ENCODE measurements at regions not wholly inside any gene's neighbourhood (a gene's known extent, or its start where the extent isn't known, plus 50 kb on each side); places are given as distances from the start of the nearest gene placed in this dataset.

DNA sequence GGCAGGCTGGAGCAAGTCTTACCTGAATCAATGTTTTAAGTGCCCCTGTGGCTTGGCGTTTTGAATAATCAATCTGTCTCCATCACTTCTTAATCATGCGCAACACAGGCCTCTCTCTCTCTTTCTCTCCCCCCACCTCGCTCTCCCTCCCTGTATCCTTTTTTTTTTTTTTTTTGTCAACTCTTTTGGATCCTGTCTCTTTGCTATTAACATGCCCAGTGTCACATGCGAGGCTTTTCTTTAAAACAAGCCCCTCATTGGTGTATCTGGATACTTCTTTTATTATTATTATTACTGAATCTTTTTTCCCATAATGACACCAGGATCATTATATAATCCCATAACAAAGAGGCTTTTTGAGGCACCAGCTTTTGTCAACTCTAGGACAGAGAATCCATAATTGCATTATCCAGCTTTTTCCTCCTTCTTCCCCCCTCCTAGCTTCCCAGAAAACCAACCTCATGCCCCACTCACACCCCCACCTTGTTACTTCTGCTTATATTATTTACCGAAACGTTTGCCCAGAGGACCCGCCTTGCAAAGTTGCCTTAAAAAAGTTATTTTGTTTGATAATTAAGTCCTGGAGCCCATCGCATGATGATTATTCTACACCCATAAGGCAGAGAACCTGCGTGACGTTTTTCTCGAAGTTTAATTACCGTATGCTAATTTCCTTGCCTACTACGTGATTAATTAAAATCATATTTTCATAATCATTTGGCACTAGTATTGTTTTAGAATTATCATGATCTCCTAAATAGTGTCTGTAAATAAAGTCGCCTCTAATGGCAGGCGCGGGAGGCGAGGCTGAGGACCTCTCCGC is 148.1 kb upstream of the ZNF536 start:
- H3K4me1 Mint-ChIP-seq (ENCODE audit: insufficient read depth, unreplicated experiment) = no peaks in the 10 kb centered on the region
- H3K9me3 Mint-ChIP-seq (ENCODE audit: unreplicated experiment) = peaks cover 41% of the 10 kb centered on the region
- TF ChIP-seq, protein P1, sequence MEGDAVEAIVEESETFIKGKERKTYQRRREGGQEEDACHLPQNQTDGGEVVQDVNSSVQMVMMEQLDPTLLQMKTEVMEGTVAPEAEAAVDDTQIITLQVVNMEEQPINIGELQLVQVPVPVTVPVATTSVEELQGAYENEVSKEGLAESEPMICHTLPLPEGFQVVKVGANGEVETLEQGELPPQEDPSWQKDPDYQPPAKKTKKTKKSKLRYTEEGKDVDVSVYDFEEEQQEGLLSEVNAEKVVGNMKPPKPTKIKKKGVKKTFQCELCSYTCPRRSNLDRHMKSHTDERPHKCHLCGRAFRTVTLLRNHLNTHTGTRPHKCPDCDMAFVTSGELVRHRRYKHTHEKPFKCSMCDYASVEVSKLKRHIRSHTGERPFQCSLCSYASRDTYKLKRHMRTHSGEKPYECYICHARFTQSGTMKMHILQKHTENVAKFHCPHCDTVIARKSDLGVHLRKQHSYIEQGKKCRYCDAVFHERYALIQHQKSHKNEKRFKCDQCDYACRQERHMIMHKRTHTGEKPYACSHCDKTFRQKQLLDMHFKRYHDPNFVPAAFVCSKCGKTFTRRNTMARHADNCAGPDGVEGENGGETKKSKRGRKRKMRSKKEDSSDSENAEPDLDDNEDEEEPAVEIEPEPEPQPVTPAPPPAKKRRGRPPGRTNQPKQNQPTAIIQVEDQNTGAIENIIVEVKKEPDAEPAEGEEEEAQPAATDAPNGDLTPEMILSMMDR (IDR thresholded peaks at IDR 0.05; ENCODE audit: unreplicated experiment) = no peak
- no peaks in the 10 kb centered on the region for H3K36me3 Mint-ChIP-seq (ENCODE audit: insufficient read depth, unreplicated experiment)
- no TSS peak for BruUV-seq (replicated peaks)
- intact Hi-C loops (cut with micrococcal nuclease) = no loop called here
- DNase-seq (ENCODE audit: unreplicated experiment) = no peak
- no peak overlapping the region for H3K27ac Mint-ChIP-seq (ENCODE audit: low read depth, unreplicated experiment)
- no peak overlapping the region for H3K4me3 Mint-ChIP-seq (ENCODE audit: unreplicated experiment)
- H3K27me3 Mint-ChIP-seq (ENCODE audit: insufficient read depth, unreplicated experiment) = no peaks in the 10 kb centered on the region
- POLR2A ChIA-PET = no interaction called here
- CTCF ChIA-PET = interaction anchor here (0.7 kb wide), 1 partner anchor 11 kb away, joined by 6 read pairs; no protein-coding TSS in a partner anchor

DNA sequence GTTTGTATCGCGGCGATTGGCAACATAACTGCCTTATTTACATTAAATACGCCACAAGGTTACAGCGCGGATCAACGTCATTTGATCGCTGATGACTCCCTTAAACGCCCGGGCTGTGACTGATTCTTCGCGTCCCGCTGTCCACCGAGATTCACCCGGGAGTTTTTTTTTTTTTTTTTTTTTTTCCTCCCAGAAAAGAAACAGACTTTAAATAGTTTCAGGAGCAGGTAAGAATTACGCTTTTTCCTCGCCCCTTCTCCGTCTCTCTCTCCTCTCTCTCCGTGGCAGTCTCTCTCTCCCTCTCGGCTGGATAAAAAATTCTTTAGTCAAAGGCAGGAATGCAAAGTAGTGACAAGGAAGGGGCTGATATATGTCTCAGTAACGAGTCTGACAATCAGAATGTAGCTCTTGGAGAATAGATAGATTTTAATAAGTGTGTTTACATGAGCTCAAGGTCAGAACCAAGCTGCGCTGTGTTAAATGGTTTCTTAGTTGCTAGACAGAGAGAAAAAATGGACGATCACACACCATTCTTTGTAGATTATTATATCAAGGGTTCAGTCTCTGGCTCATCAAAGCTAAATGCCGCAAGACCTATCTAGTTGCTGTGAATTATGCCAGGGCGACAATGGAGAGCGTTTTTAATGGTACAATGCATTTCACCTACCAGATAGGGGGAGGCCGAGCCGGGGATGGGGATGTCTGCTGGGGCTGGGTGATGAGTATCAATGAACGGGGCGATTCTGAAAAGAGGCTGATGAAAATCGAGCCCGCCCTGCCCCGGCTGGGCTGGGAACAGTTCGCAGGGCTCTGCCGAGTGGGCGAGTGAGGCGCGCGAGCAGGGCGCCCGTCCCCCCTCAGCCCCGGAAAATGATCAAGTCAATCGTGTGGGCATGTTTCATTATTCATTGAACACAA is 147.2 kb upstream of the ZNF536 start:
- intact Hi-C loops (cut with micrococcal nuclease) = no loop called here
- CTCF ChIA-PET = no interaction called here
- TF ChIP-seq, protein P1 (IDR thresholded peaks at IDR 0.05; ENCODE audit: unreplicated experiment) = no peak
- no peak overlapping the region for H3K27ac Mint-ChIP-seq (ENCODE audit: low read depth, unreplicated experiment)
- no peaks in the 10 kb centered on the region for H3K27me3 Mint-ChIP-seq (ENCODE audit: insufficient read depth, unreplicated experiment)
- H3K4me3 Mint-ChIP-seq (ENCODE audit: unreplicated experiment) = no peak overlapping the region
- no TSS peak for BruUV-seq (replicated peaks)
- H3K4me1 Mint-ChIP-seq (ENCODE audit: insufficient read depth, unreplicated experiment) = no peaks in the 10 kb centered on the region
- no peaks in the 10 kb centered on the region for H3K36me3 Mint-ChIP-seq (ENCODE audit: insufficient read depth, unreplicated experiment)
- DNase-seq (ENCODE audit: unreplicated experiment) = no peak
- POLR2A ChIA-PET = no interaction called here
- H3K9me3 Mint-ChIP-seq (ENCODE audit: unreplicated experiment) = peaks cover 41% of the 10 kb centered on the region

DNA sequence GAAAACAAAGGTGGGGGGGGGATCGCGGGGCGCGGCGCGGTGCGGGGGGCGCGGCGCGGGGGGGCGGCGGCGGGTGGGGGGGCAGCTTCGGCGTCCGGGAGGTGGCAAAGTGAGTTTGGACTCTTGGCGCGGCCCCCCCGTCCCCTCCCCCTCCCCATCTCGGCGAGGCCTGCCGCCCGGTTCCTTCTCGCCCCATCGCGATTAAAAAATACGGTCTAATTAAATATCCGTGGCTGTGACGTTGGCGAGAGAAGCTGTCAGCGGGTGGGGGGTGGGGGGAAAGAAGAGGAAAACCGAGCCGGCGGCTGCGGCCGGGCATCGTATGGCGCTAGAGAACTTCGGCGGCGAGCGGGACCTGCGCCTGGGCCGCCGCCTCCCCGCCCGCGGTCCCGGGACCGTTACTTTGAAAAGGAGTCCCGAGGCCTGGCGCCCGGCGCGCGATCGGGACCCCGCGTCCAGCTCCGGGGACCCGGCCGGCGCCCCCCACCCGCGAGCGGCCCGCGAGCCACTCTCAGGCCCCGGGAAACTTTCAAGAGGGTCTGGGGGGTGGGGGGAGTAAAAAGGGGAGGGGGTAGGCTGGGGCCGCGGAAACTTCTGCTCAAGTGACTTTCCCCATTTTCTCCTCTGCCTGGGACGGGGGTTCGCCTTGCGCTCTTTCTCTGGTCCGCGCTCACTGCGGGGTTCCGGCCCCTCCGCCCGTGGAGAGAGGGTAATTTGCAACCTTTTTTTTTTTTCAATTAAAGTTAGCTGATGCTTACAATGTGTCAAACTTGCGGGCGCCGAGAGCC is 146.3 kb upstream of the ZNF536 start:
- no peak overlapping the region for H3K4me3 Mint-ChIP-seq (ENCODE audit: unreplicated experiment)
- H3K27ac Mint-ChIP-seq (ENCODE audit: low read depth, unreplicated experiment) = no peak overlapping the region
- CTCF ChIA-PET = no interaction called here
- peaks cover 41% of the 10 kb centered on the region for H3K9me3 Mint-ChIP-seq (ENCODE audit: unreplicated experiment)
- H3K4me1 Mint-ChIP-seq (ENCODE audit: insufficient read depth, unreplicated experiment) = no peaks in the 10 kb centered on the region
- H3K27me3 Mint-ChIP-seq (ENCODE audit: insufficient read depth, unreplicated experiment) = no peaks in the 10 kb centered on the region
- POLR2A ChIA-PET = no interaction called here
- TF ChIP-seq, protein P1 (IDR thresholded peaks at IDR 0.05; ENCODE audit: unreplicated experiment) = no peak
- intact Hi-C loops (cut with micrococcal nuclease) = no loop called here
- BruUV-seq (replicated peaks) = no TSS peak
- no peaks in the 10 kb centered on the region for H3K36me3 Mint-ChIP-seq (ENCODE audit: insufficient read depth, unreplicated experiment)
- DNase-seq (ENCODE audit: unreplicated experiment) = no peak
